ENCODE measurements at regions not wholly inside any gene's neighbourhood (a gene's known extent, or its start where the extent isn't known, plus 50 kb on each side); places are given as distances from the start of the nearest gene placed in this dataset.

- TF ChIP-seq CTCF (IDR thresholded peaks at IDR 0.05) = no peak
- intact Hi-C loops (cut with DNase I) = no loop called here
- H3K27me3 ChIP-seq (ENCODE audit: insufficient read depth in 3 of 3, low read length in 2 of 3) = no peaks in the 10 kb centered on the region
These were observed 1024.6 kb downstream of the EFNA5 start for GRCh38 chr5:106646106-106646505.

GRCh38 chr5:106640511-106640910 is 1030.2 kb downstream of the EFNA5 start:
- Histone ChIP-seq H3K27me3 (ENCODE audit: insufficient read depth in 3 of 3, low read length in 2 of 3) (no peaks in the 10 kb centered on the region), H3K4me1 (no peaks in the 10 kb centered on the region), H3K4me3 (no peak overlapping the region), H3K9me3 (no peaks in the 10 kb centered on the region), H3K36me3 (ENCODE audit: insufficient read depth in 1 of 2, low read depth in 1 of 2) (no peaks in the 10 kb centered on the region), H3K27ac (no peak overlapping the region)
- DNase-seq (no peak), ATAC-seq (no peak)
- WGBS, 3 donors = 66 to 75% (median 67%) methylated on average over 1 of the region's 1 CpG
- intact Hi-C loops (cut with DNase I) = no loop called here
- no peak for TF ChIP-seq CTCF (IDR thresholded peaks at IDR 0.05)

More at GRCh38 chr5:106646106-106646505, 1024.6 kb downstream of the EFNA5 start:
- ATAC-seq (no peak), DNase-seq (no peak)
- 87 to 92% (median 89%) methylated on average over 1 of the region's 1 CpG for WGBS, 3 donors
- H3K4me3 ChIP-seq = no peak overlapping the region
- H3K36me3 ChIP-seq (ENCODE audit: insufficient read depth in 1 of 2, low read depth in 1 of 2) = no peaks in the 10 kb centered on the region
- no peaks in the 10 kb centered on the region for H3K9me3 ChIP-seq
- no peak overlapping the region for H3K27ac ChIP-seq
- no peaks in the 10 kb centered on the region for H3K4me1 ChIP-seq

GRCh38 chr5:106639488-106639887 is 1031.2 kb downstream of the EFNA5 start:
- intact Hi-C loops (cut with DNase I) = no loop called here
- WGBS, 3 donors = 60 to 73% (median 72%) methylated on average over 2 of the region's 2 CpGs
- H3K4me3 ChIP-seq = no peak overlapping the region
- no peaks in the 10 kb centered on the region for H3K9me3 ChIP-seq
- no peak for TF ChIP-seq CTCF (IDR thresholded peaks at IDR 0.05)
- H3K27me3 ChIP-seq (ENCODE audit: insufficient read depth in 3 of 3, low read length in 2 of 3) = no peaks in the 10 kb centered on the region
- DNase-seq (no peak), ATAC-seq (no peak)
- H3K4me1 ChIP-seq = no peaks in the 10 kb centered on the region
- H3K36me3 ChIP-seq (ENCODE audit: insufficient read depth in 1 of 2, low read depth in 1 of 2) = no peaks in the 10 kb centered on the region
- H3K27ac ChIP-seq = no peak overlapping the region

- H3K27ac ChIP-seq = no peak overlapping the region
- no peaks in the 10 kb centered on the region for H3K4me1 ChIP-seq
- DNase-seq (no peak), ATAC-seq (no peak)
- TF ChIP-seq CTCF (IDR thresholded peaks at IDR 0.05) = no peak
- no peaks in the 10 kb centered on the region for H3K36me3 ChIP-seq (ENCODE audit: insufficient read depth in 1 of 2, low read depth in 1 of 2)
- H3K9me3 ChIP-seq = no peaks in the 10 kb centered on the region
- intact Hi-C loops (cut with DNase I) = no loop called here
- WGBS, 3 donors = 80 to 90% (median 89%) methylated on average over 2 of the region's 2 CpGs
- H3K4me3 ChIP-seq = no peak overlapping the region
- H3K27me3 ChIP-seq (ENCODE audit: insufficient read depth in 3 of 3, low read length in 2 of 3) = no peaks in the 10 kb centered on the region
These were observed 1033.5 kb downstream of the EFNA5 start for GRCh38 chr5:106637275-106637674.

- no peak for DNase-seq
- Histone ChIP-seq H3K27ac (no peak overlapping the region), H3K36me3 (ENCODE audit: insufficient read depth in 1 of 2, low read depth in 1 of 2) (no peaks in the 10 kb centered on the region), H3K9me3 (no peaks in the 10 kb centered on the region), H3K4me1 (no peaks in the 10 kb centered on the region), H3K4me3 (no peak overlapping the region), H3K27me3 (ENCODE audit: insufficient read depth in 3 of 3, low read length in 2 of 3) (no peaks in the 10 kb centered on the region)
- intact Hi-C loops (cut with DNase I) = no loop called here
- WGBS, 3 donors = 77 to 80% (median 78%) methylated on average over 2 of the region's 2 CpGs
- TF ChIP-seq CTCF (IDR thresholded peaks at IDR 0.05) = no peak
- no peak for ATAC-seq
These were observed 1036.4 kb downstream of the EFNA5 start for GRCh38 chr5:106634375-106634774.
